ENCODE measurements at regions not wholly inside any gene's neighbourhood (a gene's known extent, or its start where the extent isn't known, plus 50 kb on each side); places are given as distances from the start of the nearest gene placed in this dataset.

DNA sequence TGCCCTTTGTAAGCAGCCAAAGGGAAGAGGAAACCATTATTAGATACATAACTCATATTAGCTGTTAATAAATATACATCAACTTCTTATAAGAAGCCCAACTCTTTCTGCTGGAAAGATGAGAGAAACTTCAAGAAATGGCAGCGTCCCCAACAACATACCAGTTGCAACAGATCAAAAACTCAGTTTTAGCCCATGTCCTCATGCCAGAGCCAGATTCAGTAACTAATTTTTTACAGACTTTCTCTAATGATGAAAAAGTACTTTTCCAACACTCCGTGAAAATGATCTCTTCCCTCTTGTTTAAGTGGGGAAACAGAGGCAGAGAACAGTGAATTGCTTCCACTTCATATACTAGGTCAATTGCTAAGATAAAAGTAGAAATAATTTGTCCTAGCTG is 206.8 kb upstream of the NUDT4 start:
- no peaks in the 10 kb centered on the region for H3K36me3 ChIP-seq
- no peak overlapping the region for H3K27ac ChIP-seq
- ATAC-seq (no peak), DNase-seq (no peak)
- peaks cover 7% of the 10 kb centered on the region for H3K4me1 ChIP-seq
- no peak overlapping the region for H3K4me3 ChIP-seq
- intact Hi-C loops (cut with DNase I), result no loop called here
- H3K27me3 ChIP-seq, result no peaks in the 10 kb centered on the region
- H3K9me3 ChIP-seq, result no peaks in the 10 kb centered on the region
- TF ChIP-seq CTCF (IDR thresholded peaks at IDR 0.05), result no peak

GRCh38 chr12:93173178-93173957 is 204.4 kb upstream of the NUDT4 start:
- no peak for DNase-seq
- Histone ChIP-seq H3K27me3 (no peaks in the 10 kb centered on the region), H3K27ac (no peak overlapping the region), H3K4me1 (no peaks in the 10 kb centered on the region), H3K36me3 (no peaks in the 10 kb centered on the region), H3K9me3 (no peaks in the 10 kb centered on the region), H3K4me3 (no peak overlapping the region)
- ATAC-seq, result no peak
- intact Hi-C loops (cut with DNase I), result no loop called here
- no peak for TF ChIP-seq CTCF (IDR thresholded peaks at IDR 0.05)

DNA sequence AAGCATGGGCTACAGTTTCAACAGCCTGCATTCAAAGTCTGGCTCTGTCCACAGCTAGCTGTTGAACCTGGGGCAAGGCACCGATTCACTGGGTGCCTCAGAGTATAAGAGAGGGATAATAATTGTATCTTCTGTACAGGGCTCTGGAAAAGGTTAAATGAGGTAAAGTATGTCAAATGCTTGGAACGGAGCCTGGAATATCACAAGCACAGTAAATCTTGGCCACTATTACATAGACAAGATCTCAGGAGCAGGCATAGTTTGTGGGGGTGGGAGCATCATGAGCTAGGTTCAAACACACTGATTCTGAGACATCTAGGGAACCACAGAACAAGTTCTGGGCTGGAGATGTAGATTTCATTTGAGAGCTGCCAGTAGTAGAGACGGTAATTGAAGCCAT is 203.7 kb upstream of the NUDT4 start:
- no peaks in the 10 kb centered on the region for H3K36me3 ChIP-seq
- DNase-seq (no peak), ATAC-seq (no peak)
- no peaks in the 10 kb centered on the region for H3K27me3 ChIP-seq
- no peaks in the 10 kb centered on the region for H3K4me1 ChIP-seq
- H3K9me3 ChIP-seq, result no peaks in the 10 kb centered on the region
- no peak for TF ChIP-seq CTCF (IDR thresholded peaks at IDR 0.05)
- intact Hi-C loops (cut with DNase I), result no loop called here
- H3K4me3 ChIP-seq, result no peak overlapping the region
- H3K27ac ChIP-seq, result no peak overlapping the region

DNA sequence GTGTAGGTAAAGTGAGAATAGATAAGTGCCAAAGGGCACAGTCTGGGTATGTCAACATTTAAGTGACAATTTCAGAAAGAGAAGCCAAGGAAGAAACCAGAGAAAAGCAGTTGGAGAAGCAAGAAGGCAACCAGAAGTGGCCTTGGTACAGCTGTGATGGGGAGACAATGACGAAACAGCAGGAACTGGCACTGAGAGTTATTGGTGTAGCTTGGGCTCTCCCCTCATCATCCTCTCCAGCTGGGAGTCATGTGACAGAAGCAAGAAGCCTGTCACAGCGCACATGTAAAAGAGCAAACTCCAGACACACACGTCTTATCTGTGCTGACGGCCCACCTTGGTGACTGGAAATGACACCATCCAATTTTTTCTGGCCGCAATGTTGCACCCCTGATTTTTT is 203.3 kb upstream of the NUDT4 start:
- intact Hi-C loops (cut with DNase I), result no loop called here
- Histone ChIP-seq H3K4me1 (no peaks in the 10 kb centered on the region), H3K36me3 (no peaks in the 10 kb centered on the region), H3K27me3 (no peaks in the 10 kb centered on the region), H3K27ac (no peak overlapping the region), H3K4me3 (no peak overlapping the region), H3K9me3 (no peaks in the 10 kb centered on the region)
- no peak for TF ChIP-seq CTCF (IDR thresholded peaks at IDR 0.05)
- DNase-seq (no peak), ATAC-seq (no peak)

DNA sequence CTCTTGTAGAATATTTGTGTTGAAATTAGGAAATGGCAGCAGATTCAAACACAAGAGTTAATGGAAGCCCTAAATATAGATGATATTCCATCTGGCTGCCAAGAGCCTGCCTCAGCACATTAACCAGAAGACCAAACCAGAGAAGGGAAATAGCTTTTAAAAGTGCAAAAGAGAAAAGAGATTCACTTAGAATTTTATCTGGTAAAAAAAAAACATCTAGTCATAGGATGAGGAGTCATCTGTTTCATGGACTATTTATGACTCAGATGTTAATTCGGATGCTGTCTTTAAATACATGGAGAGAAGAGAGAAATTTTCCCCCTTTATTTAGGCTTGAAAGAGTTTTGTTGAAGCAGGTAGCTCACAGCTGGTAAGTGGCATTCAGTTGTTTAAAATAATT is 201.6 kb upstream of the NUDT4 start:
- TF ChIP-seq CTCF (IDR thresholded peaks at IDR 0.05), result no peak
- DNase-seq (no peak), ATAC-seq (no peak)
- H3K4me1 ChIP-seq, result no peaks in the 10 kb centered on the region
- intact Hi-C loops (cut with DNase I), result no loop called here
- H3K36me3 ChIP-seq, result no peaks in the 10 kb centered on the region
- H3K27ac ChIP-seq, result no peak overlapping the region
- H3K4me3 ChIP-seq, result no peak overlapping the region
- H3K9me3 ChIP-seq, result no peaks in the 10 kb centered on the region
- H3K27me3 ChIP-seq, result no peaks in the 10 kb centered on the region

Measured in upper lobe of right lung (tissue), 1 donor.